ENCODE measurements at regions not wholly inside any gene's neighbourhood (a gene's known extent, or its start where the extent isn't known, plus 50 kb on each side); places are given as distances from the start of the nearest gene placed in this dataset.

- TF ChIP-seq POLR2A (IDR thresholded peaks at IDR 0.05; ENCODE audit: low read depth) (no peak), POLR2AphosphoS5 (IDR thresholded peaks at IDR 0.05) (no peak)
These were observed 1407.8 kb upstream of the C9orf72 start for GRCh38 chr9:28981129-28981528.

Measured in esophagus muscularis mucosa (tissue), 2 donors.